ENCODE measurements at regions not wholly inside any gene's neighbourhood (a gene's known extent, or its start where the extent isn't known, plus 50 kb on each side); places are given as distances from the start of the nearest gene placed in this dataset.

- no peak for TF ChIP-seq CTCF (conservative IDR thresholded peaks at IDR 0.05; ENCODE audit: low read length)
- no peak for TF ChIP-seq EZH2phosphoT487 (IDR thresholded peaks at IDR 0.05; ENCODE audit: borderline replicate concordance, low read depth, low read length)
Observed at GRCh38 chr4:151940291-151940690, 179.5 kb upstream of the GATB start.

Measured in OCI-LY7 (cell line).